GM18520 (cell line): ENCODE measurements at regions not wholly inside any gene's neighbourhood (a gene's known extent, or its start where the extent isn't known, plus 50 kb on each side); places are given as distances from the start of the nearest gene placed in this dataset.
"Not testable (repeated sequence)": the region's sequence is repeated elsewhere in the genome, so short reads cannot be mapped to it uniquely, and the experiment has no call there.

Experiments
- ATAC-seq: cut with Tn5 transposase; IDR thresholded peaks from one replicate; pipeline ENCODE4 v1.9.1; 2021; ENCODE audit not compliant: unreplicated experiment

GRCh38 chr4:159410076-159410777 is 307.3 kb downstream of the RAPGEF2 start:
- no peak for ATAC-seq

GRCh38 chr4:159410891-159411290 is 308.0 kb downstream of the RAPGEF2 start:
- ATAC-seq = no peak

GRCh38 chr4:159413306-159413943 is 310.5 kb downstream of the RAPGEF2 start:
- no peak for ATAC-seq

- no peak for ATAC-seq
These were observed 311.4 kb downstream of the RAPGEF2 start for GRCh38 chr4:159414305-159414704.

GRCh38 chr4:159416073-159416472 is 313.2 kb downstream of the RAPGEF2 start:
- ATAC-seq = no peak

- ATAC-seq = no peak
These were observed 314.1 kb downstream of the RAPGEF2 start for GRCh38 chr4:159416996-159417395.

GRCh38 chr4:159420162-159421057 is 317.5 kb downstream of the RAPGEF2 start:
- no peak for ATAC-seq

- not testable (repeated sequence) for ATAC-seq
These were observed 318.2 kb downstream of the RAPGEF2 start for GRCh38 chr4:159421058-159421419.

GRCh38 chr4:159422019-159422418 is 319.1 kb downstream of the RAPGEF2 start:
- ATAC-seq = no peak

- ATAC-seq = no peak
These were observed 319.7 kb downstream of the RAPGEF2 start for GRCh38 chr4:159422626-159423025.

GRCh38 chr4:159425737-159426305 is 322.9 kb downstream of the RAPGEF2 start:
- ATAC-seq = no peak

GRCh38 chr4:159428293-159428692 is 325.4 kb downstream of the RAPGEF2 start:
- no peak for ATAC-seq

- ATAC-seq = no peak
These were observed 326.3 kb downstream of the RAPGEF2 start for GRCh38 chr4:159428975-159429692.

GRCh38 chr4:159429693-159430035 is 326.8 kb downstream of the RAPGEF2 start:
- no peak for ATAC-seq

GRCh38 chr4:159430896-159431295 is 328.0 kb downstream of the RAPGEF2 start:
- no peak for ATAC-seq

- no peak for ATAC-seq
These were observed 329.6 kb downstream of the RAPGEF2 start for GRCh38 chr4:159432436-159432835.

GRCh38 chr4:159433337-159433736 is 330.5 kb downstream of the RAPGEF2 start:
- no peak for ATAC-seq

GRCh38 chr4:159434114-159434870 is 331.4 kb downstream of the RAPGEF2 start:
- ATAC-seq = no peak

GRCh38 chr4:159434871-159435241 is 332.0 kb downstream of the RAPGEF2 start:
- ATAC-seq = no peak

- no peak for ATAC-seq
These were observed 332.7 kb downstream of the RAPGEF2 start for GRCh38 chr4:159435561-159436023.
